GM19324 (cell line): ENCODE measurements at regions not wholly inside any gene's neighbourhood (a gene's known extent, or its start where the extent isn't known, plus 50 kb on each side); places are given as distances from the start of the nearest gene placed in this dataset.
"Not testable (repeated sequence)": the region's sequence is repeated elsewhere in the genome, so short reads cannot be mapped to it uniquely, and the experiment has no call there.

Experiments used
- ATAC-seq: cut with Tn5 transposase; IDR thresholded peaks from one replicate; pipeline ENCODE4 v1.9.1; 2021; ENCODE audit warnings: mild to moderate bottlenecking, moderate library complexity; ENCODE audit not compliant: unreplicated experiment, low FRiP score

DNA sequence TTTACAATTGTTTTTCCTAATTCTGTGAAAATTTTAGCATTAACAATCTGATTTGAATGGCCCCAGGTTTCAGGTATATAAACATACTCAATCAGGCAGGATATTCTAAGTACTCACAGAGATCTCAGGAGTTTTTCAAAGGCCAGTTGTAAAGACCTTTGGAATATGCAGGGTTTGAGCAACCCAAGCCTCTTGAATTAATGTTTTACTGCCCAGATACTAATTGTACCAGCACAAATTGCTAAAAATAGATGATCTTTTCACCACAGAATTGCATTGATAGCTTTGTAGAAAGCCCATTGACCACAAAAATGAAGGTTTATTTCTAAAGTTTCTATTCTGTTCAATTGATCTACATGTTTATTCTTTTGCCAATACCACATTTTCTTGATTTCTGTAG, 186.5 kb downstream of the OSTF1 start:
- ATAC-seq: no peak

DNA sequence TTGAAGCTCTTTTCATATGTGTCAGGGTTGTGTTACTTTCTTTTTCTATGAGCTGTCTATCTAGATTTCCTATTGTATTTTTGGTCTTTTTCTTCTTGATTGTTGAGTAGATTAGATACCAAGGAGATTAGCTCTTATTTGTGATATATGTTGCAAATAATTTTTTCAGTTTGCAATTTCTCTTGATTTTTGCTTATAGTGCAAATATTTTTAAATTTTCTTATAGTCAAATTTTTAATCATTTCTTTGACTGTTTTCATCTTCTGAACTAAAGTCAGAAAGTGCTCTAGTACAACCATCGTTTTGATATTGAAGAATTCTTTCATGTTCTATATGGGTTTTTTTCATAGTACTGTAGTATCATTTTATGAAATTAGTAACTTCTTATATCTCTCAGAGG, 193.7 kb downstream of the OSTF1 start:
- ATAC-seq: no peak

DNA sequence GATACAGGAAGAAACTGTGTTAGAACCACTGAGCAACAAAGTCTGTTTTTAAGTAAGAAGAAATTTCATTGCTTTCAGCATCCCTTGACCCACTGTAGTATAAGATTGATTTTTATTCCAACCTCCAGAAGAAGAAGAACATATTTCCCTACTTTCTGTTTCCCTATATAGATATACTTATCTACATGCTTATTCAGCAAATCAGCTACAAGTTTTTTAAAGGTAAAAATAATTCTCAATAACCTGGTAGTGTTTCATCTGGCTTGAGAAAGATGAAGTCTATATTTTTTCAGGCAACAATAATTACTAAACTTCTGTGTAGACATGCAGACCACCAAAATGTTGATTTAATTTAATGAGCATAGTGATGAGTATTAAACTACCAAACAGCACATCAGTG, 201.0 kb downstream of the OSTF1 start:
- ATAC-seq: no peak

DNA sequence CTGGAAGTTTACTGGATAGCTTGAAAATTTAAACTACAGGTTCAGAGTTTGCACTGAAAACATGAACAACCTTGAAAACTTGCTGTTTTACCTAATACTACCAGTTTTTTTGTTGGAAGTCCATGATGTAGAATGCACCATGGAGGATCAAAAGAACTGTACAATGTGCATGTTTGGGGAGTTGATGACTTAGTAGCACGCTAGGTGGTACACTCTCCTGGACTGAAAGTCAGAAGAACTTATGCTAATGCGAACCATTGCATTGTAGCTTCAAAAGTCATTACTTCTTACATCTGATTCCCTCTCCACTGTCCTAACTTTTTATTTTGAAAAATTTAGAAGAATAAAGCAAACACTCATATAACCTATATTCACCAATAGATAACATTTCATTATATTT, 211.0 kb downstream of the OSTF1 start:
- no peak for ATAC-seq

DNA sequence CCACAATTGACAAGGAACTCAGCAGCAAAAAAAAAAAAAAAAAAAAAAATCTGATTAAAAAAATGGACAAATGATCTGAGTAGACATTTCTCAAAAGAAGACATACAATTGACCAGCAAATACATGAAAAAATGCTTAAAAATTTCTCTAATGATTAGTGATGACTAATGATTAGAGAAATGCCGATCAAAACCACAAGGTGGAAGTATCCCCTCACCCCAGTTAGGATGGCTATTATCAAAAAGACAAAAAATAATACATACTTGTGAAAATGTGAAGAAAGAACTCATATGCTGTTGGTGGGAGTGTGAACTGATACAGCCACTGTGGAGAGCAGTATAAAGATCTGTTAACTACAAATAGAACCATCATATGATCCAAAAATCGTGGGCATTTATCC, 245.3 kb downstream of the OSTF1 start:
- ATAC-seq: no peak

DNA sequence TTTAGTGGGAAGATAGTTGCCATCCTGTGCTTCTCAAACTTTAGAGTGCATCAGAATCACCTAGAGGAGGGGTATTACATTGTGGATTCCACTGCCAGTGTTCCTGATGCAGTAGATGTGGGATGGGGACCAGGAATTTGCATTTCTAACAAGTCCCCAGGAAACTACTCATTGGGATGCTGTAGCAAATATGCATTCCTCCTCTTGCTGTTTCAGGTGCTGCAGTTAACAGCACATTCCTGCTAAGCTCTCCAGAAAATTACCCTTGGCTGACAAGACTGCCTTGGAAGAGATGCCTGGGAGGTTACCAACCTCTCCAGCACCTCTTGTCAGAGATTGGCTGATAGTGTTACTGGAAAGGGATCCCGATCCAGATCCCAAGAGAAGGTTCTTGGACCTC, 270.5 kb downstream of the OSTF1 start:
- ATAC-seq: no peak

DNA sequence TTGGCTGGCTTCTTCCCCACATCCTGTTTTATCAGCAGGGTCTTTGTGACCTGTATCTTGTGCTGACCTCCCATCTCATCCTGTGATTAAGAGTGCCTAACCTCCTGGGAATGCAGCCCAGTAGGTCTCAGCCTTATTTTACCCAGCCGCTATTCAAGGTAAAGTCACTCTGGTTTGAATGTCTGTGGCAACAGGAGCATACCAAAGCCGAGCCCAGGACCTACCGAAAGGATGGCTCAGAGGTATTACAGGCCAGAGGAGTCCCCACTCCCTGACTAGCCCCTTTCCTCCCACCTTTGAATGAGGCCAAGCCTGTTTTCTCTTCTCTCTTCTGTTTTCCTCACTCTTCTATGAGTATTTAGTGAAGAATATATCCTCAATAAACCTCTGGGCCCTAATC, 271.3 kb downstream of the OSTF1 start:
- ATAC-seq: no peak

DNA sequence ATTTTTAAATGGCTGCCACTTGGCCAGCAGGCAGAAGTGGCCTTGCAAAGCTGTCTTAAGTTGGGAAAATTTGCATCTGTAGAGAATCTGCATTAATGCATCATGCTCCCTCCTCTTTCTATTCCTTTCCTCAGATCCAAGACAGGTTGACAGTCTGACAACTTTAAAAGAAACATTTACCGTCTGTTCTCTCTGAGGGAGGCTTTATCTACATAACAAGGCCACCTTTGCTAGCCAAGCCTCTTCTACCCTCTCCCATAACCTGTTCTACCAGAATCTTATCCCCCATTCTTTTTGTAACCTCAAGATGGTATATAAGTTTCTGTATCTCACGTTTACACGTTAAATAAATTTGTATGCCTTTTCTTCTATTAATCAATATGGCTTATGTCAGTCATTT, 271.9 kb downstream of the OSTF1 start:
- no peak for ATAC-seq

DNA sequence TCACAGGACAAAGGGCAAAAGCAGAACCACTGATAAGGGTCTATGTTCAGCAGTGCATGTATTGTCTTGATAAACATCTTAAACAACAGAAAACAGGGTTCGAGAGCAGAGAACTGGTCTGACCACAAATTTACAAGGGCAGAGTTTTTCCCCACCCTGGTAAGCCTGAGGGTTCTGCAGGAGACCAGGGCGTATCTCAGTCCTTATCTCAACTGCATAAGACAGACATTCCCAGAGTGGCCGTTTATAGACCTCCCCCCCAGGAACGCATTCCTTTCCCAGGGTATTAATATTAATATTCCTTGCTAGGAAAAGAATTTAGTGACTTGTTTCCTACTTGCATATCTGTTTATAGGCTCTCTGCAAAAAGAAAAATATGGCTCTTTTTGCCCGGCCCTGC, 274.1 kb downstream of the OSTF1 start:
- not testable (repeated sequence) for ATAC-seq

DNA sequence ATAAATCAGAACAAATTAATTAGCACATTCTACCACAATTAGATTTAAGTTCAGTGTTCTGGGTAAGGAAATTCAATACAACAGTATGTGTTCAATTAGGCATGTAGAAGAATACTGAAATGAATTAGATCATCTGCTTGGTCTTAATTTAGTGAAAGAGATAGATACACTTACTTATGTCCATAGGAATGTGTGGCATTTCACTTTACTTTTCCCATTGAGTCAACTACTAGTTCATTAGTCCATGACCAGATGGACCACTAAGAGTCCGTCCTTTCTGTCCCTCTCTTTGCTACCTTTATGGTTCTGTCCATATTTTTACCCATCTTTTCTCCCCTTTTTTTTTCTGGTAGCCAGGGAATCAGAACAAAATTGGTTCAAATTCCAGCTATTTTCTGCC, 276.9 kb downstream of the OSTF1 start:
- ATAC-seq: no peak

DNA sequence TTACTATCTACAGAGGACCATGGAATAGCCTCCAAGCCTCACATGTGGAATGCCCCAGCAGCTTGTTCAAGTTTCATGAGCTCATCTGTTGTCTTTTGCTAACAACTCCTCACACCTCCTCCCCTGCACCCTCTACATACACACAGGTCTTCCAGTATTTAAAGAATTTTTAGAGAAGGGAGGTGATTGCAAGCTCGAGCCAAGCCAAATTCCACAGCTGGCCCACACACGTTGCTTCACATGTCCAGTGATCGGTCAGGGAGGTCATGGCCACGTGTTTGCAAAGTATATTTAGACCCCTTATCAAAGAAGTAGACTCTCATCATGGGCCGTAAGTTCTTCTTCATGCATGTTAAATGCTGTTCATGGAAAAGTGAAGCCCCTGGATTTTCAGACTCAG, 281.7 kb downstream of the OSTF1 start:
- no peak for ATAC-seq

DNA sequence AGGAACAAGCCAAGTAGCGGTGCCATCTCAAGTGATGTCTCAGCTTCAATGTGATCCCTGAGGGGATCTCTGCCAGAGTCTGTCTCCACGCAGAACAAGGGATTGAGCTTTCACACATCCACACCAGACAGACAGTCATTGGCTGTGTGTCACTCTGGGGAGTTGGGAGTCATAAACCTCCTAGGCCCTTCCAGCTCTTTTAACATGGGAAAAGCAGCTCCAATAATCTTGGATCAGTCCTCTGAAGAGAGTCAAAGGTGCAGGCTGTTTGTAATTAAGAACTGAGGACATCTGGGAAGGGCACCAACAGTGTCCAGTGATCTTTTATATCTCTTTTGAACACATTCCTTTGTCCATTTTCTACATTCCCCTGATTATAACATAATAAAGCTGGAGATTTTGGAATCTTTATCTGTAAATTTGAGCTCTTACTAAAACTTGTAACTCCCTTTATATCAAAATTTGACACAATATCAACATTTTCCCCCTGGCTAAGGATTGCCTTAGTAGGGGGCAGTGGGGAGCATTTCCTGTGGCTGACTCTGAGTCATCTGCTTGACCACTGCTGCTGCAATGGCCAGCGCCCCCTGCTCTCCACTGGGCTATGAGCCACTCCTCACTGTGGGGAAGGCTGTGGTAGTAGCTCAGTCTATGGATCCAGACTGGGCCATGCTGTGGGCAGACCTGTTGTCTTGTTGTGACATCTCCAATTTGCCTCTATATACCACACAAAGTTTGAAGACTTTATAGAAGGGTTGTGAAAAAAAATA, 284.4 kb downstream of the OSTF1 start:
- ATAC-seq: no peak

DNA sequence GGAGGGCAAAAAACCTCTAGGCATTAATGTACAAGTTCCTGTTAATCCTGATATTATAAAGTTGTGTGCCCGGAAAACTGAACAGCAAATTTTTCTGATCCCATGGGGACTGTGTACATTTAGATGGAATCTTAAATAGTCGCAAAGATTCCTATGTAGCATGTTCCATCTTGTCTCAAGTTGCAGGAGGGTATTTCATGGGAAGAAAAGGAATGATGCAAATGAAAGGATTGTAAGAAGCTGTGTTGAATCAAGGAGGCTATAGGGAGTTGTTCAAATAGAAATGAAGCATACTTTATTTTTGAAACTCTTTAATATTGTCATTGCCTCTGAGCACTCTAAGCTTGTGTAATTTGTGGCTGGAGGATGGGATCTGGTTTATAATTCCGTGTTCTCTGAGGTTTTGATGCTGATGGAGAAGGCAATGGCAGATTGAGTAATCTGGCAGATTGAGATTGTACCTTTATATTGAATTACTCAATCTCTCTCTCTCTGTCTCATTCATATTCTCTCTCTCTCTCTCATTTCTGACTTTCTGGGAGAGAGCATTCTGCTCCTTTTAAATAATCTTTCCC, 288.5 kb downstream of the OSTF1 start:
- ATAC-seq: no peak

DNA sequence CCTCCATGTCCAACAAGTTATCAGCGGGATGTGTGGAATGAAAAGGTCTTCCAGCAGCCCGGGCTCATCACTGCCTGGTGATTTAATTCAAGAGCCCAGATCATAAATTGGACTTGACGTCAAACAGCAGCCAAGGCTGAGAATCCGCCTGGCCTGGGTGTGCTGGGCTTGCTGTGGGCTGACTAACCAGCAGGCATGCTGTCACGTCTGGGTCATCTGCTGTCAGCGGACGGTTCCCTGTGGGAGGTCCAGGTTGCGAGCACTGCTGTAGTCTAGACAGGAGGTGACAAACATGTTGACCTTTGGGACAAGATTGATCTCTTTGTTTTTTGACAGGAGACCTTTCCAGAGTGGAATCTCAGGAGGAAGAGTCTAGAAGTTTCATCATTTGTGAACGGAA, 289.7 kb downstream of the OSTF1 start:
- no peak for ATAC-seq

DNA sequence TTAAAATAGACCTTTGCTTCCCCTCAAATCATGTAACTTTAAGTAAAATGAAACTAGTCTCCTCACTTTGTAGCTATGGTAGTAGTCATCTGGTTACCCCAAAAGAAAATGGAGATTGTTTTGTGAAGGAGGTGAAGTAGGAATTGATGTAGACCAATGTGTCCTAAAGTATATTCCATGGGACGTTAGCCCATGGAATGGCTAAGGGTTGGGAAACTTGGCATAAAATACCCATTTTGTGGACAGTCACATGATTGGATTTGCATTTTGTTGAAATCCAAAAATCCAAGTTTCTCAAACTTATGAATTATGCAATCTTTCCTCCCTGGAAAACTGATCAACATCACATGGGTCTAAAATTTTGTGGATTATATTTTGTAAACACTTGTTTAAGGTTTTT, 290.6 kb downstream of the OSTF1 start:
- ATAC-seq: no peak

DNA sequence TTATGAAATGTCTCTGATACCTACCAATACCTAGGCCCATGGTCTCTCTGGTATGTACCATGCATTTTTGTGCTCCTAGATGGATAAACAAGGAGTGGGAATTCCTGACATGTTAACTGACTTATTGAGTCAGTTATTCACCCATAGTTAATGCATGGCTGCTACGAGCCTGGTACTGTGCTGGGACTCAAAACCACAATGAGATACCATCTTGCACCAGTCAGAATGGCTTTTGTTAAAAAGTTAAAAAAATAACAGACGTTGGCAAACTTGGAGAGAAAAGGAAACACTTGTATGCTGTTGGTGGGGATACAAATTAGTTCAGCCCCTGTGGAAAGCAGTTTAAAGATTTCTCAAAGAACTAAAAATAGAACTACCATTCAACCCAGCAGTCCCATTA, 293.8 kb downstream of the OSTF1 start:
- no peak for ATAC-seq

DNA sequence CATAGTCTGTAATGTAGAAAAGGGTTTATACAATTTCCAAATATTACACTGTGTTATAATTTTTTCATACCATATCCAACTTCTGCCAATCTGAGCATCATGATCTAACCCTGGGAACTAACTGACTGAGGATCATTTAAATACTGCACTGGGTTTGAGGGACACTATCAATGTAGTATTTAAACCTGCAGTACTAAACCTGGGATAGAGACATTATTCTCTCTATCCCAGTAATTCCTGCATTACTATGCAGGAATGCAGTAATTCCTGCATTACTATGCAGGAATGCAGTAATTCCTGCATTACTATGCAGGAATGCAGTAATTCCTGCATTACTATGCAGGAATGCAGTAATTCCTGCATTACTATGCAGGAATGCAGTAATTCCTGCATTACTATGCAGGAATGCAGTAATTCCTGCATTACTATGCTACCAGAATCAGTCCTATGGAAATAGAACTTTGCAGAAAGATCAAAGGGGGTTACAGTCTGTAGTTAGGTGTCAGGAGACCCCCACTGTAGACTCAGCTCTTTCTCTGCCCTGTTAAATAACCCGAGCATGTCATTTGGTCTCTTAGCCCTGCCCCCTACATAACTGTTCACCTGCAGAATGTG, 295.2 kb downstream of the OSTF1 start:
- ATAC-seq: not testable (repeated sequence)

DNA sequence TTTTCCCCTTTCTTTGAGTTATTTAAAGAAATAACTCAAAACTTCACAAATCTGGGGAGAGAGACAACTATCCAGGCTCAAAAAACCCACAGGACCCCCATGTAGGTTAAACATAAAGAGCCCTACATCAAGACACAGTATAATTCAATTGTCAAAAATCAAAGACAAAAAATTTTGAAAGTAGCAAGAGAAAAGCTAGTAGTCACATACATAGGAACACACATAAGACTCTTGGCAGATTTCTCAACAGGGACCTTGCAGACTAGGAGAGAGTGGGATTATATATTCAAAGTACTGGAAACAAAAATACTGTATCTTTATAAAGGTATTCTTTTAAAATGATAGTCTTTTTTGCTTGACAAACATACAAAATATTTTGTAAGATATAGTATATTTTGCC, 296.9 kb downstream of the OSTF1 start:
- ATAC-seq: no peak

DNA sequence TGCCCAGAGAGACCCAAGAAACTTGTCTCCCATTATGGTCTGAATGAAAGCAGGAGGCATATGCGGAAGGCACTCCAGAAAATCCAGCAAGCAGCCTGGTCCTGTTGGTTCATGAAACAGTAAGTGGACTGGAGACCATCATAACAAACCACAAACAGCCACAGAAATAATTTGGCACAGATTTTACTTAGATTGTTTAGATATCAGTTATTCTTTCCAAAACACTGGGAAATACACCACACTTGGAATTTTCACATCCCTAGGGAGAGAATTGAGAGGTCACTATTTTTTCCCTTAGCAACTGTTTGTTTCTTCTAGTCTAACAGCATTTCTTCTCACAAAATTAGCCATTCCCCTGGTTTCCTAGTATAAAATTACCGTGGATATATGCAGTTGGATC, 300.8 kb downstream of the OSTF1 start:
- ATAC-seq: no peak

DNA sequence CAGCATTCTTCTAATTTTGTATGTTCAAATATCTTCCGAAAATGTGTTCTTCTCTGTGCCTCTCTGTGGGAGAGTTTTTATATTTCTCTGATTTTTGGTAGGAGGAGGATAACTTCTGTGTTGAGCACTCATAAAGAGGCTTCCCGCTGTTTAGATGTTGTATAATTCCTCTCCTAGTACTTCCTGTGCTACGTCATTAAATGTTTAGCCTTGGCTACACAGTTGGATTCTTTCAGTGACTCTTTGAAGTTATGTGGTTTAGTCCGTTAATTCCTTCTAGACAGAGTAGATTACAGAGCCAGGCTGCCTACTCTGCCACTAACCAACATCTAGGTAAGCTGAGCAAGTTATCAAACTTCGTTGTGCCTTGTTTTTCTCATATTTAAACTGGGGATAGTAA, 302.6 kb downstream of the OSTF1 start:
- ATAC-seq: no peak

DNA sequence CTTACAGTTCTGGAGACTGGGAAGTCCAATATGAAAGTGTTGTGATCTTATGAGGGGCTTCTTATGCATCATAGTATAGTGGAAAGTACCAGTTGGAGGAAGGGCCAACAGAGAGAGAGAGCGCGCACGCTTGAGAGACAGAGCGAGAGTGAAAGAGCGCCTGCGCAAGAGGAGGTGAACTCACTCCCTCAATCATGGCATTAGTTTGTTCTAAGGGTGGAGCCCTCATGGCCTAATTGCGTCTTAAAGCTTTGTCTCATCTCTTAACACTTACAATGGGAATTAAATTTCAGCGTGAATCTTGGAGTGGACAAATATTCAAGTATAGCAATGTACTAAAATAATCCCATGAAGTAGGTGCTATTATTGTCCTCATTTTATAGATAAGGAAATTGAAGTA, 303.2 kb downstream of the OSTF1 start:
- no peak for ATAC-seq

DNA sequence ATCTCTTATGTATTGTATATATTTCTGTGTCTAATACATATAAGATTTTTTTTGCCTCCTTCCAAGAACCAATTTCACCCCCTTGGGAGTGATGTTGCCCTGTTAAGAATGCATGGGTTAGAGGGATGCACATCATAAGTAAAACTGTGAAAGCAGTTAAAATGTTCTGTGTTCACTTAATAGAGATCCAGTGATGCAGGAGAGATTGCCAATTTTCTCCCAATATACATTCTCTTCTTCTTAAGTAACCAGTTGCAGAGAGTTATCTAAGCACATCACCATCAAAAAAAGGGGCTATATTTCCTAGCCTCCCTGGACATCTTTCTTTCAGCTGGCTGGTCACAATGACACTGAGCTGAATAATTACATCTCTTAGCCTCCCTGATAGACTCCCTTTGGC, 307.0 kb downstream of the OSTF1 start:
- ATAC-seq: no peak
